HEK293 (cell line): ENCODE measurements at regions not wholly inside any gene's neighbourhood (a gene's known extent, or its start where the extent isn't known, plus 50 kb on each side); places are given as distances from the start of the nearest gene placed in this dataset.

Experiments used
- CTCF ChIA-PET: fragments of 350-600 bp; formaldehyde crosslinking; extraction: SDS; loops from one replicate; lab custom pipeline; 2021; ENCODE audit warnings: antibody characterized with exemption; lab: Yijun Ruan, JAX
- POLR2A ChIA-PET: fragments of 300-600 bp; formaldehyde crosslinking; extraction: SDS; loops from one replicate; lab custom pipeline; 2020; ENCODE audit warnings: antibody characterized with exemption, inconsistent platforms; lab: Yijun Ruan, JAX
- H3K27ac ChIP-seq: fragments of 200-500 bp; sonication (Bioruptor generic); 2 replicates; pipeline ENCODE4 v1.5.1; 2014; ENCODE audit warnings: low read depth, low read length, control low read depth, inconsistent platforms; ENCODE audit errors: extremely low read depth
- H3K36me3 ChIP-seq, 2 experiments: fragments of 200-500 bp in 1 of 2; sonication (Bioruptor generic) in 1 of 2; 1 replicate in 1 of 2; 2 replicates in 1 of 2; pipeline ENCODE4 v1.5.1; 2014 to 2017; ENCODE audit warnings: inconsistent platforms in 2 of 2, low read length in 2 of 2; ENCODE audit not compliant: control insufficient read depth in 2 of 2, insufficient read depth in 1 of 2
- H3K4me1 ChIP-seq: fragments of 200-500 bp; sonication (Bioruptor generic); 2 replicates; pipeline ENCODE4 v1.5.1; 2014; ENCODE audit warnings: mild to moderate bottlenecking, low read length, inconsistent platforms; ENCODE audit not compliant: control insufficient read depth, insufficient read depth
- H3K4me3 ChIP-seq: 2 replicates; pipeline ENCODE4 v1.5.1; 2011; ENCODE audit warnings: low read depth, mild to moderate bottlenecking, control low read depth, low read length, moderate library complexity
- H3K9me3 ChIP-seq: fragments of 200-500 bp; sonication (Bioruptor generic); 2 replicates; pipeline ENCODE4 v1.5.1; 2014; ENCODE audit warnings: low read depth, low read length, inconsistent platforms; ENCODE audit not compliant: control insufficient read depth, insufficient read depth
- ATF2 ChIP-seq: fragments of 450-650 bp; formaldehyde crosslinking; IDR thresholded peaks from 2 replicates; pipeline ENCODE4 v1.5.1; 2016; ENCODE audit warnings: missing biosample characterization, missing genetic modification characterization, low read depth
- GLI4 ChIP-seq: fragments of 450-650 bp; formaldehyde crosslinking; IDR thresholded peaks from 2 replicates; pipeline ENCODE4 v1.5.1; 2016; ENCODE audit warnings: missing biosample characterization, missing genetic modification characterization
- KLF17 ChIP-seq: fragments of 450-650 bp; formaldehyde crosslinking; IDR thresholded peaks from 2 replicates; pipeline ENCODE4 v1.5.1; 2016; ENCODE audit warnings: missing biosample characterization, missing genetic modification characterization
- MEIS1 ChIP-seq: sonication (generic); formaldehyde crosslinking; IDR thresholded peaks from 2 replicates; pipeline ENCODE4 v1.8.1; 2022; ENCODE audit warnings: missing genetic modification reagents, mild to moderate bottlenecking, borderline replicate concordance
- ZEB2 ChIP-seq: fragments of 450-650 bp; formaldehyde crosslinking; IDR thresholded peaks from 2 replicates; pipeline ENCODE4 v1.5.1; 2016; ENCODE audit warnings: missing biosample characterization, missing genetic modification characterization
- ZNF140 ChIP-seq: fragments of 450-650 bp; formaldehyde crosslinking; IDR thresholded peaks from 2 replicates; pipeline ENCODE4 v1.5.1; 2016; ENCODE audit warnings: missing biosample characterization, missing genetic modification characterization
- ZNF19 ChIP-seq: fragments of 450-650 bp; formaldehyde crosslinking; IDR thresholded peaks from 2 replicates; pipeline ENCODE4; 2016; ENCODE audit warnings: missing biosample characterization, missing genetic modification characterization, low read depth
- ZNF202 ChIP-seq: fragments of 450-650 bp; formaldehyde crosslinking; IDR thresholded peaks from 2 replicates; pipeline ENCODE4 v1.5.1; 2016; ENCODE audit warnings: missing biosample characterization, missing genetic modification characterization, borderline replicate concordance
- ZNF221 ChIP-seq: fragments of 450-650 bp; formaldehyde crosslinking; IDR thresholded peaks from 2 replicates; pipeline ENCODE4 v1.5.1; 2017; ENCODE audit warnings: missing biosample characterization, missing genetic modification characterization, borderline replicate concordance
- ZNF302 ChIP-seq: fragments of 450-650 bp; formaldehyde crosslinking; IDR thresholded peaks from 2 replicates; pipeline ENCODE4 v1.5.1; 2016; ENCODE audit warnings: missing biosample characterization, missing genetic modification characterization, low read depth
- ZNF335 ChIP-seq: fragments of 450-650 bp; formaldehyde crosslinking; conservative IDR thresholded peaks from 2 replicates; pipeline ENCODE4 v1.5.1; 2016; ENCODE audit warnings: missing biosample characterization, missing genetic modification characterization
- ZNF530 ChIP-seq: fragments of 450-650 bp; formaldehyde crosslinking; IDR thresholded peaks from 2 replicates; pipeline ENCODE4 v1.5.1; 2016; ENCODE audit warnings: low read depth, missing biosample characterization, missing genetic modification characterization
- ZNF624 ChIP-seq: fragments of 450-650 bp; formaldehyde crosslinking; IDR thresholded peaks from 2 replicates; pipeline ENCODE4 v1.5.1; 2017; ENCODE audit warnings: missing biosample characterization, missing genetic modification characterization
- ZNF639 ChIP-seq: fragments of 450-650 bp; formaldehyde crosslinking; IDR thresholded peaks from 2 replicates; pipeline ENCODE4 v1.5.1; 2016; ENCODE audit warnings: missing biosample characterization, missing genetic modification characterization
- ZNF704 ChIP-seq: fragments of 450-650 bp; formaldehyde crosslinking; IDR thresholded peaks from 2 replicates; pipeline ENCODE4 v1.5.1; 2016; ENCODE audit warnings: missing biosample characterization, missing genetic modification characterization

- H3K27ac ChIP-seq, result no peak overlapping the region
- POLR2A ChIA-PET, result no interaction called here
- H3K4me3 ChIP-seq, result no peak overlapping the region
- no peak for TF ChIP-seq ZNF704 (tag by site-specific recombination)
- no peak for TF ChIP-seq ZNF624 (tag by site-specific recombination)
- TF ChIP-seq, all 188 proteins: peak for 0
- CTCF ChIA-PET, result interaction anchor here (0.7 kb wide), 1 partner anchor 215 kb away, joined by 3 read pairs; no protein-coding TSS in a partner anchor
- Histone ChIP-seq H3K9me3 (no peaks in the 10 kb centered on the region), H3K36me3 (no peaks in the 10 kb centered on the region), H3K4me1 (no peaks in the 10 kb centered on the region)
These were observed 59.4 kb upstream of the FRMD1 start for GRCh38 chr6:168138436-168138835.

- ChIA-PET POLR2A (no interaction called here), CTCF (no interaction called here)
- Histone ChIP-seq H3K4me3 (no peak overlapping the region), H3K36me3 (no peaks in the 10 kb centered on the region), H3K4me1 (no peaks in the 10 kb centered on the region), H3K27ac (no peak overlapping the region), H3K9me3 (no peaks in the 10 kb centered on the region)
- TF ChIP-seq ZEB2 (no peak), MEIS1 (no peak)
These were observed 58.0 kb upstream of the FRMD1 start for GRCh38 chr6:168137024-168137423.

GRCh38 chr6:168136622-168137021 is 57.6 kb upstream of the FRMD1 start:
- H3K4me3 ChIP-seq, result no peak overlapping the region
- CTCF ChIA-PET, result interaction anchor here (0.7 kb wide), 1 partner anchor 52 kb away, joined by 4 read pairs; no protein-coding TSS in a partner anchor
- no peaks in the 10 kb centered on the region for H3K9me3 ChIP-seq
- no peaks in the 10 kb centered on the region for H3K4me1 ChIP-seq
- POLR2A ChIA-PET, result no interaction called here
- no peak overlapping the region for H3K27ac ChIP-seq
- TF ChIP-seq ZNF302 (tag by site-specific recombination), result no peak
- TF ChIP-seq ZNF335 (tag by site-specific recombination), result no peak
- no peak for TF ChIP-seq ATF2 (tag by site-specific recombination)
- TF ChIP-seq MEIS1, result no peak
- TF ChIP-seq KLF17 (tag by site-specific recombination), result no peak
- TF ChIP-seq ZNF19 (tag by site-specific recombination), result no peak
- TF ChIP-seq GLI4 (tag by site-specific recombination), result no peak
- TF ChIP-seq ZEB2, result no peak
- no peak for TF ChIP-seq ZNF530 (tag by site-specific recombination)
- no peak for TF ChIP-seq ZNF639 (tag by site-specific recombination)
- TF ChIP-seq ZNF140 (tag by site-specific recombination), result no peak
- no peak for TF ChIP-seq ZNF704 (tag by site-specific recombination)
- TF ChIP-seq ZNF202, result no peak
- no peak for TF ChIP-seq ZNF221
- H3K36me3 ChIP-seq, result no peaks in the 10 kb centered on the region
